Smooth muscle cell (in vitro differentiated cells): ENCODE measurements at regions not wholly inside any gene's neighbourhood (a gene's known extent, or its start where the extent isn't known, plus 50 kb on each side); places are given as distances from the start of the nearest gene placed in this dataset.

ENCODE experiments used
- DNase-seq: peaks from one replicate; lab custom pipeline; 2025; ENCODE audit not compliant: unreplicated experiment; lab: John Stamatoyannopoulos, UW
- H2AFZ ChIP-seq: fragments of 200-600 bp; sonication (generic); 2 replicates; pipeline ENCODE4 v1.6.0; 2016; ENCODE audit warnings: antibody characterized with exemption, low read depth, mild to moderate bottlenecking
- H3F3A ChIP-seq: fragments of 200-600 bp; sonication (generic); 2 replicates; pipeline ENCODE4 v1.6.0; 2017; ENCODE audit warnings: antibody characterized with exemption, low read depth
- H3K27ac ChIP-seq: fragments of 200-600 bp; sonication (generic); 2 replicates; pipeline ENCODE4 v1.5.1; 2016; ENCODE audit warnings: low read depth, mild to moderate bottlenecking
- H3K27me3 ChIP-seq: fragments of 200-600 bp; sonication (generic); 2 replicates; pipeline ENCODE4 v1.6.1; 2016; ENCODE audit warnings: low read depth, mild to moderate bottlenecking
- H3K36me3 ChIP-seq: fragments of 200-600 bp; sonication (generic); 2 replicates; pipeline ENCODE4 v1.5.1; 2016; ENCODE audit warnings: low read depth
- H3K4me1 ChIP-seq: fragments of 200-600 bp; sonication (generic); 2 replicates; pipeline ENCODE4 v1.5.1; 2016; ENCODE audit warnings: low read depth
- H3K4me2 ChIP-seq: fragments of 200-600 bp; sonication (generic); 2 replicates; pipeline ENCODE4 v1.6.0; 2016; ENCODE audit warnings: mild to moderate bottlenecking
- H3K4me3 ChIP-seq: fragments of 200-600 bp; sonication (generic); 2 replicates; pipeline ENCODE4 v1.5.1; 2016; ENCODE audit warnings: mild to moderate bottlenecking
- H3K79me2 ChIP-seq: fragments of 200-600 bp; sonication (generic); 2 replicates; pipeline ENCODE4 v1.6.0; 2016; ENCODE audit warnings: low read depth, mild to moderate bottlenecking
- H3K9ac ChIP-seq: fragments of 200-600 bp; sonication (generic); 2 replicates; pipeline ENCODE4 v1.6.0; 2016; ENCODE audit warnings: low read depth
- H3K9me3 ChIP-seq: fragments of 200-600 bp; sonication (generic); replicated peaks from 2 replicates; pipeline ENCODE4 v1.5.1; 2016; ENCODE audit warnings: low read depth
- H4K20me1 ChIP-seq: fragments of 200-600 bp; sonication (generic); 2 replicates; pipeline ENCODE4 v1.6.0; 2016; ENCODE audit warnings: low read depth
- WGBS: methylation state at CpG from one replicate; pipeline ENCODE4 v1.1.7; 2016; ENCODE audit warnings: low lambda C conversion rate; 5-methylcytosine and 5-hydroxymethylcytosine counted together
- TF ChIP-seq, protein P1 (sequence below): fragments of 200-600 bp; sonication (generic); IDR thresholded peaks from 2 replicates; pipeline ENCODE4 v1.5.1; 2017; ENCODE audit warnings: borderline replicate concordance, mild to moderate bottlenecking, antibody characterized with exemption; ENCODE audit not compliant: insufficient read depth, poor library complexity, severe bottlenecking

DNA sequence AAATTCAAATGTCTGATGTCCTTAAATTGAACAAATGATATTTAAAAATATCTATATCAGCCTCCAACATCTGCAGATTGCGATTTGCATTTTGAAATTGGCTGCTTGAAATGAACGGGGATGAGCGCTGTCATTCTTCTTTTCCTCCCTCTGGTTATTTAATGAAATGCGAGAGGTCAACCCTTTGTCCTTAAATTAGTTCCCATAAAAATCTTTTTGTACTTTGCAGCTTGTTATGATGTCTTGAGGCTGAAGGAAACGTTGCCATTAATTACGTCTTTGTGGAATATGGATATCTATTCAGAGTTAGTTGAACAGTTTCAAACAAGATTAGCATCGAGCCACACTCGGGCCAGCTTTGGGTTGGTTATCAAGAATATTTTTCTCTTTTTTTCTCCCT lies 140.0 kb downstream of the LINC00237 start:
- Histone ChIP-seq H3K4me1 (no peaks in the 10 kb centered on the region), H3K79me2 (no peaks in the 10 kb centered on the region), H3K9ac (no peak overlapping the region), H3K27ac (no peak overlapping the region), H3K27me3 (no peaks in the 10 kb centered on the region), H3K4me3 (no peak overlapping the region), H3K9me3 (no peaks in the 10 kb centered on the region), H3F3A (no peaks in the 10 kb centered on the region), H3K4me2 (no peak overlapping the region), H4K20me1 (no peaks in the 10 kb centered on the region), H3K36me3 (no peaks in the 10 kb centered on the region), H2AFZ (no peak overlapping the region)
- TF ChIP-seq, protein P1, sequence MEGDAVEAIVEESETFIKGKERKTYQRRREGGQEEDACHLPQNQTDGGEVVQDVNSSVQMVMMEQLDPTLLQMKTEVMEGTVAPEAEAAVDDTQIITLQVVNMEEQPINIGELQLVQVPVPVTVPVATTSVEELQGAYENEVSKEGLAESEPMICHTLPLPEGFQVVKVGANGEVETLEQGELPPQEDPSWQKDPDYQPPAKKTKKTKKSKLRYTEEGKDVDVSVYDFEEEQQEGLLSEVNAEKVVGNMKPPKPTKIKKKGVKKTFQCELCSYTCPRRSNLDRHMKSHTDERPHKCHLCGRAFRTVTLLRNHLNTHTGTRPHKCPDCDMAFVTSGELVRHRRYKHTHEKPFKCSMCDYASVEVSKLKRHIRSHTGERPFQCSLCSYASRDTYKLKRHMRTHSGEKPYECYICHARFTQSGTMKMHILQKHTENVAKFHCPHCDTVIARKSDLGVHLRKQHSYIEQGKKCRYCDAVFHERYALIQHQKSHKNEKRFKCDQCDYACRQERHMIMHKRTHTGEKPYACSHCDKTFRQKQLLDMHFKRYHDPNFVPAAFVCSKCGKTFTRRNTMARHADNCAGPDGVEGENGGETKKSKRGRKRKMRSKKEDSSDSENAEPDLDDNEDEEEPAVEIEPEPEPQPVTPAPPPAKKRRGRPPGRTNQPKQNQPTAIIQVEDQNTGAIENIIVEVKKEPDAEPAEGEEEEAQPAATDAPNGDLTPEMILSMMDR, result no peak
- WGBS, result 85% methylated on average over 8 of the region's 8 CpGs
- DNase-seq, result no peak

DNA sequence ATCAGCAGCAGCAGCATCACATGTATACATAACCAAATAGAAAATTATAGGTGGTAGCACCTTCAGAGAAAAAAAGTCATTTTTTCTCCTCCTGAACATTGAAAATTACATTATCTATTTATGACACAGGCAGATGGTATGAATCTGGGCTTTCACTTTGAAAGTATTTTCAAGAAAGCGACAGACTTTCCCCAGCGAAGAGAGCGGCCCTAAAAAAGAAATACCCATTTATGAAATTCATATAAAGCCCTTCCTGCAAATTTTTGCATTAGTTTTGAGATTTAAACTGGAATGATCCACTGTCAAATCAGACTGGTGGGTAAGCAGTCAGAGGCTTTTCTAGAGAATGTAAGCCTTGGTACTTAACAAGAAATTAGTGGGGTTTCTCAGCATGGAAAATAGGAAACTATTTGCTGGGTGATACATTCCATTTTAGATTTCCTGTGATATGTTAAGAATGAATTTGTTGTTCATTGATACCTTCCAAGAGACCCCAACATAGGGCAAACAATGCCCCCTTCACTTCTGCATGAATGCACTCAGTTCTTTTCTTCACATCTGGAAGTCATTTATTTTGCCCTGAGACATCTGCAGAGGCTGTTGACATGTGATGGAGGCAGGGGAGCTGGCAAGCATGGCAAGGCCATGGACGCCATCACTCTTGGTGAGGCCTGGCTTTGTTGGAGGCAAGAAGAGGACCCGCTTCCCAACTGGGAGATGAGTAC lies 147.0 kb downstream of the LINC00237 start:
- Histone ChIP-seq H3K27me3 (no peaks in the 10 kb centered on the region), H3K4me3 (no peak overlapping the region), H2AFZ (no peak overlapping the region), H3K9ac (no peak overlapping the region), H3K36me3 (no peaks in the 10 kb centered on the region), H3K27ac (no peak overlapping the region), H3F3A (no peaks in the 10 kb centered on the region), H3K4me2 (no peak overlapping the region), H3K4me1 (no peaks in the 10 kb centered on the region), H3K9me3 (no peaks in the 10 kb centered on the region), H4K20me1 (no peaks in the 10 kb centered on the region), H3K79me2 (no peaks in the 10 kb centered on the region)
- WGBS, result 94% methylated on average over 5 of the region's 5 CpGs
- TF ChIP-seq, protein P1, result no peak
- DNase-seq, result no peak

DNA sequence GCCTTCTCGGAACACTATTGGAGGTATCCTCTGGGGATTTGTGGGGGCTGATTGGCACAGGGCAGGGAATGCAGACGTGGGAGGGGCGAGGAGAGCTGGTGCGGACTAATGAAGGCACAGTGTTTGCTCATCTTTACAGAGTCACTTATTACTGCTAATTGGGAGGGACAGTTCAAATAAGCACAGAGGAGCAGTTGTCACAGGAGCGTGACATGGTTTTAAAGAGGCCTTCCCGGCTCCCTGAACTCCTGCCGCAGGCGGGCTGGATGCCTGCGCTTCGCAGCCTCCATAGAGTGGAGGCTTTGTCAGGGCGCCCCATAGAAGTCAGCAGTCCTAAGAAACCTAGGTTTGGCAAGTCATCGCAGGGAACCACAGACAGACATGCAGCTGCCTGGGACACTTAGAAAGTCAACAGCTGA lies 149.6 kb downstream of the LINC00237 start:
- no peaks in the 10 kb centered on the region for H3F3A ChIP-seq
- H3K4me3 ChIP-seq, result no peak overlapping the region
- TF ChIP-seq, protein P1, result no peak
- H3K9ac ChIP-seq, result no peak overlapping the region
- H3K4me2 ChIP-seq, result no peak overlapping the region
- no peak overlapping the region for H3K27ac ChIP-seq
- no peaks in the 10 kb centered on the region for H3K9me3 ChIP-seq
- H3K27me3 ChIP-seq, result no peaks in the 10 kb centered on the region
- H3K79me2 ChIP-seq, result no peaks in the 10 kb centered on the region
- no peak for DNase-seq
- no peaks in the 10 kb centered on the region for H3K4me1 ChIP-seq
- H4K20me1 ChIP-seq, result no peaks in the 10 kb centered on the region
- no peaks in the 10 kb centered on the region for H3K36me3 ChIP-seq
- no peak overlapping the region for H2AFZ ChIP-seq
- WGBS, result 91% methylated on average over 12 of the region's 12 CpGs

DNA sequence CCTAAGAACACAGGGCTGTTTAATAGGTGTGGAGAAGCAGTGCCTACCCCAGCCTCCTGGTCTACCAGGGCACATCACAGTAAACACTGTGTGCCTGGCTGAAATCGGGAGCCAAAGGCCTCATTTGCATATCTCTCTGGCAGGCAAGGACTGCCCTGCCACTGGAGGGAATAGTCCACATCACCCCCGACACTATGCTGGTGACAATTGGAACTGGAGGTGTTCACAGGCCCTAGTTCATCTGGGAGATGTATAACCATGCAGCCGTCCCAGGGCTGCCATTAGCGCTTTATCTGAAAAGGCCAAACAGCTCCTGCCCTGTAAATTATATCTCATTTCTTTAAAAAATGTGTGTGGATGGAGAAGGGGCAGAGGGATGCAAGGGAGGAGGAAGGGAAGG lies 150.3 kb downstream of the LINC00237 start:
- 73% methylated on average over 4 of the region's 4 CpGs for WGBS
- H3K9ac ChIP-seq, result no peak overlapping the region

More for the DNA sequence above, 150.3 kb downstream of the LINC00237 start:
- no peaks in the 10 kb centered on the region for H3K79me2 ChIP-seq
- DNase-seq, result no peak
- no peak overlapping the region for H3K4me3 ChIP-seq
- H3F3A ChIP-seq, result no peaks in the 10 kb centered on the region
- H3K4me1 ChIP-seq, result no peaks in the 10 kb centered on the region
- H4K20me1 ChIP-seq, result no peaks in the 10 kb centered on the region
- no peak overlapping the region for H3K27ac ChIP-seq
- no peaks in the 10 kb centered on the region for H3K27me3 ChIP-seq
- H3K4me2 ChIP-seq, result no peak overlapping the region
- no peak overlapping the region for H2AFZ ChIP-seq
- TF ChIP-seq, protein P1, result no peak
- H3K9me3 ChIP-seq, result no peaks in the 10 kb centered on the region
- H3K36me3 ChIP-seq, result no peaks in the 10 kb centered on the region
